Astrocyte (in vitro differentiated cells and primary cell): ENCODE measurements at regions not wholly inside any gene's neighbourhood (a gene's known extent, or its start where the extent isn't known, plus 50 kb on each side); places are given as distances from the start of the nearest gene placed in this dataset.

Experiments used
- CTCF ChIP-seq: IDR thresholded peaks from 2 replicates; pipeline ENCODE4 v1.5.1; 2011; ENCODE audit warnings: low read depth, mild to moderate bottlenecking, inconsistent platforms, low read length, moderate library complexity; ENCODE audit not compliant: insufficient read depth
- EZH2 ChIP-seq: IDR thresholded peaks from 2 replicates; pipeline ENCODE4 v1.6.1; 2012; ENCODE audit warnings: mild to moderate bottlenecking, low read length, inconsistent platforms; ENCODE audit not compliant: insufficient read depth

GRCh38 chr2:177053038-177053437 is 159.6 kb upstream of the HNRNPA3 start:
- TF ChIP-seq CTCF (no peak), EZH2 (no peak)
